Activated T-cell treated with anti-CD3 and anti-CD28 coated beads for 1 hour (primary cell): ENCODE measurements at regions not wholly inside any gene's neighbourhood (a gene's known extent, or its start where the extent isn't known, plus 50 kb on each side); places are given as distances from the start of the nearest gene placed in this dataset.
"Not testable (repeated sequence)": the region's sequence is repeated elsewhere in the genome, so short reads cannot be mapped to it uniquely, and the experiment has no call there.

Experiments
- DNase-seq: peaks from one replicate; pipeline ENCODE4 v3.0.0-alpha.2; 2020; ENCODE audit warnings: low read depth

- DNase-seq: no peak
These were observed 63.0 kb upstream of the ENPP6 start for GRCh38 chr4:184280591-184281071.

DNA sequence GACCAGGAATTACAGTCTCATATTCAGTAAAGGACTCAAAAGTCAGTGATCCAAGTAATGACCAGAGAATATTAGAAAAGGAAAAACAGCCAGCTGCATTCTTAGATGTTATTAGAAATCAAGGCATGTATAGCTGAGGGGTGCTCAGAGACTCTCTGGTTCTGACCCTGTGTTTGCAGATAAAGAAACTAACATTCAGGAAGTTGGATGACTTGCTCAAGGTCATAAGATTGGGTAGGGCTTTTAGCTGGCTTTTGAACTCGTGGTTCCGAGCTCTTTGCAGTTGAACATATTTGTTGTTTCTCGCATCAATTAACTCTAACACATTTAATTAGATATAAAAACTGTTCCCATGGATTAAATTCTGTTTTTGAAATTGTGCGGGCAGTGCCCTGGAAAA, 62.5 kb upstream of the ENPP6 start:
- no peak for DNase-seq

GRCh38 chr4:184279496-184280061, 61.9 kb upstream of the ENPP6 start:
- no peak for DNase-seq

DNA sequence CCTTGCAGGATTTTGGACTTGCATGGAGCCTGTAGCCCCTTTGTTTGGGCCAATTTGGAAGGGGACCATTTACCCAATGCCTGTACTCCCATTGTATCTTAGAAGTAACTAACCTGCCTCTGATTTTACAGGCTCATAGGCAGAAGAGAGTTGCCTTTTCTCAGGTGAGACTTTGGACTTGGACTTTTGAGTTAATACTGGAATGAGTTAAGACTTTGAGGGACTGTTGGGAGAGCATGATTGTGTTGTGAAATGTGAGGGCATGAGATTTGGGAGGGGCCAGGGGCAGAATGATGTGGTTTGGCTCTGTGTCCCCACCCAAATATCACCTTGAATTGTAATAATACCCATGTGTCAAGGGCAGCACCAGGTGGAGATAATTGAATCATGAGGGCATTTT, 60.1 kb upstream of the ENPP6 start:
- DNase-seq: not testable (repeated sequence)

- not testable (repeated sequence) for DNase-seq
These were observed 59.3 kb upstream of the ENPP6 start for GRCh38 chr4:184277010-184277409.

DNA sequence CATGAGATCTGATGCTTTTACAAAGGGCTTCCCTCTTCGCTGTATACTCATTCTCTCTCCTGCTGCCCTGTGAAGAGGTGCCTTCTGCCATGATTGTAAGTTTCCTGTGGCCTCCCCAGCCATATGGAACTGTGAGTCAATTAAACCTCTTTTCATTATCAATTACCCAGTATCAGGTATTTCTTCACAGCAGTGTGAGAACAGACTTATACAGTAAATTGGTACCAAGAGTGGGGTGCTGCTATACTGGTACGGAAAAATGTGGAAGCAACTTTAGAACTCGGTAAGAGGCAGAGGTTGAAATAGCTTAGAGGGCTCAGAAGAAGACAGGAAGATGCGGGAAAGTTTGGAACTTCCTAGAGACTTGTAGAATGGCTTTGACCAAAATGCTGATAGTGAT, 58.7 kb upstream of the ENPP6 start:
- DNase-seq: not testable (repeated sequence)

- no peak for DNase-seq
These were observed 58.1 kb upstream of the ENPP6 start for GRCh38 chr4:184275766-184276165.

GRCh38 chr4:184274286-184274951, 56.7 kb upstream of the ENPP6 start:
- DNase-seq: no peak

GRCh38 chr4:184273166-184274147, 55.8 kb upstream of the ENPP6 start:
- DNase-seq: no peak

GRCh38 chr4:184270808-184271413, 53.2 kb upstream of the ENPP6 start:
- no peak for DNase-seq

DNA sequence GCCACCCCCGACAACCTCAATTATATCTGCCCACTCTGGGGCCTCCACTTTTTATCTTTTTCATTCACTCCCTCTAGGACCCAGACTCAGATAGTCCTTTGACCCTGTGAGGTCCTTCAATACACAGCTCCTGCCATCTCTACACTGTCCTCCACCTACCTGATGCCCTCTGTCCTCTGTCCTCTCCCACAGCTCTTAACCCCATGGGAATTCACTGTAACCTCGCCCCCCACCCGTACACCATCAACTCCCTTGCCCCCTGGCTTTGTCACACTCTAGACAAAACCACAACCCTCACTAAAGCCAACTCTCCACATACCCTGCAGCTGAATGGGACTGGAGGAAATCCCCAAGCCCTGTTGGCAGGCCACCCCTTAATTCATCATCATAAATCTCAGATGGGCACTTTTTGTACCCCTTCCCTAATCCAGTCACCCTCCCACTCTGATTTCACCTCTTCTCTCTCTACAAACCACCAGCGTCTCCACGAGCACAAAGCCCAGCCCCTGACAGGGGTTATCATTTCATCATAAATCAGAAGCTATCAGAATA, 52.3 kb upstream of the ENPP6 start:
- DNase-seq: no peak

GRCh38 chr4:184268584-184269160, 51.0 kb upstream of the ENPP6 start:
- no peak for DNase-seq

GRCh38 chr4:184267673-184268583, 50.3 kb upstream of the ENPP6 start:
- DNase-seq: peak; percentile 36
